ENCODE measurements at regions not wholly inside any gene's neighbourhood (a gene's known extent, or its start where the extent isn't known, plus 50 kb on each side); places are given as distances from the start of the nearest gene placed in this dataset.

- TF ChIP-seq CTCF (IDR thresholded peaks at IDR 0.05) (no peak), POLR2AphosphoS5 (IDR thresholded peaks at IDR 0.05) (no peak), POLR2A (IDR thresholded peaks at IDR 0.05) (no peak)
These were observed 99.6 kb downstream of the CCNA1 start for GRCh38 chr13:36531746-36532486.

Data from stomach (tissue), 4 donors.